ENCODE measurements at regions not wholly inside any gene's neighbourhood (a gene's known extent, or its start where the extent isn't known, plus 50 kb on each side); places are given as distances from the start of the nearest gene placed in this dataset.

DNA sequence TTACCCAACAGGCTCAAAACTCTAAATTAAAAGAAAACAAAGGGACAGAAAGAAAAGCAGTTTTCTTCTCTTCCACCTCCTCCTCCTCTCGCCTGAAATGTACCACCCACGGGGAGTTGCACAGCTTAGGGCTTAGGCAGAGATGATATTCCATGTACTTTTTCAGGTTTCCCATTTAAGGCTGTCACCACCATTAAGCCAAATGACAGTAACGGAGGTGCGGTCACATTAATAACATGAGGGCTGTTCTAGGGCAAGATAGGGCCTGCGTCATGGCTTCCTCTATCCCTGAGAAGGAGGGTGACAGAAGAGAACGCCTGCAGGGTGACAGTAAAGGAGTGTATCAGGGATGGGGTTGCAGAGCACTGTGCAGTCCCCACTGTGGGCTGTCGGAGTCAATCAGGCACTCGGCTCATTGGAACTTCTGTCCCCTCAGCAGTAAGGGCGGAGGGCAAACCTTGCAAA is 51.7 kb upstream of the TJP1 start:
- Histone ChIP-seq H3K36me3 (ENCODE audit: control insufficient read depth in 2 of 4, insufficient read depth in 4 of 4, low read length in 3 of 4) (no peaks in the 10 kb centered on the region), H4K91ac (replicated peaks; ENCODE audit: insufficient read length, low read length) (no peak overlapping the region), H3K9ac (replicated peaks in 1 of 4; ENCODE audit: extremely low read depth in 1 of 4, low read depth in 3 of 4, low read length in 3 of 4) (no peak overlapping the region), H3K79me1 (ENCODE audit: low read depth, low read length) (no peaks in the 10 kb centered on the region), H3K4me3 (ENCODE audit: extremely low read depth in 1 of 4, insufficient read depth in 2 of 4, low read depth in 3 of 4, low read length in 4 of 4) (no peak overlapping the region), H3K79me2 (ENCODE audit: control insufficient read depth in 1 of 2, insufficient read depth in 2 of 2, low read length in 2 of 2) (no peaks in the 10 kb centered on the region), H3K23me2 (ENCODE audit: low read depth, low read length) (no peaks in the 10 kb centered on the region), H3K4me1 (replicated peaks in 1 of 4; ENCODE audit: control insufficient read depth in 3 of 4, insufficient read depth in 4 of 4, low read length in 3 of 4) (0 out of 7 replicates have a peak, but pooled peaks cover 0 to 6% (median 0%) of the 10 kb centered on the region in 4 experiments), H3K27me3 (replicated peaks in 1 of 4; ENCODE audit: control insufficient read depth in 3 of 4, extremely low read depth in 1 of 4, insufficient read depth in 3 of 4, low read length in 3 of 4) (no peaks in the 10 kb centered on the region), H2BK120ac (replicated peaks; ENCODE audit: low read depth, low read length) (no peak overlapping the region), H2AFZ (ENCODE audit: low read length) (no peak overlapping the region), H2BK12ac (ENCODE audit: low read depth, low read length) (no peak overlapping the region), H4K5ac (ENCODE audit: insufficient read length, low read depth, low read length) (no peak overlapping the region), H3K27ac (ENCODE audit: low read depth, low read length) (no peak overlapping the region), H2BK20ac (ENCODE audit: low read length) (no peak overlapping the region), H3K23ac (ENCODE audit: insufficient read length) (no peak overlapping the region), H3K14ac (ENCODE audit: insufficient read length) (no peak overlapping the region), H3K4me2 (ENCODE audit: insufficient read depth in 1 of 2, low read depth in 2 of 2, low read length in 2 of 2) (no peak overlapping the region), H4K8ac (ENCODE audit: extremely low read depth, insufficient read depth, low read length) (no peak overlapping the region), H3K56ac (replicated peaks; ENCODE audit: insufficient read length, low read depth, low read length) (no peak overlapping the region), H2BK5ac (ENCODE audit: low read depth, low read length) (no peak overlapping the region), H2AK5ac (ENCODE audit: low read depth, low read length) (no peak overlapping the region; the same call in 1 of the 2 replicates), H3K18ac (ENCODE audit: extremely low read depth, low read length) (no peak overlapping the region), H2BK15ac (ENCODE audit: low read length) (no peak overlapping the region), H3K4ac (replicated peaks; ENCODE audit: insufficient read length, low read depth, low read length) (no peak overlapping the region), H3K9me3 (ENCODE audit: insufficient read depth in 2 of 2, low read depth in 1 of 2, low read length in 1 of 2) (no peaks in the 10 kb centered on the region), H4K20me1 (replicated peaks in 1 of 2; ENCODE audit: control insufficient read depth in 1 of 2, insufficient read depth in 2 of 2, low read length in 2 of 2) (no peaks in the 10 kb centered on the region)
- TF ChIP-seq, protein P1, sequence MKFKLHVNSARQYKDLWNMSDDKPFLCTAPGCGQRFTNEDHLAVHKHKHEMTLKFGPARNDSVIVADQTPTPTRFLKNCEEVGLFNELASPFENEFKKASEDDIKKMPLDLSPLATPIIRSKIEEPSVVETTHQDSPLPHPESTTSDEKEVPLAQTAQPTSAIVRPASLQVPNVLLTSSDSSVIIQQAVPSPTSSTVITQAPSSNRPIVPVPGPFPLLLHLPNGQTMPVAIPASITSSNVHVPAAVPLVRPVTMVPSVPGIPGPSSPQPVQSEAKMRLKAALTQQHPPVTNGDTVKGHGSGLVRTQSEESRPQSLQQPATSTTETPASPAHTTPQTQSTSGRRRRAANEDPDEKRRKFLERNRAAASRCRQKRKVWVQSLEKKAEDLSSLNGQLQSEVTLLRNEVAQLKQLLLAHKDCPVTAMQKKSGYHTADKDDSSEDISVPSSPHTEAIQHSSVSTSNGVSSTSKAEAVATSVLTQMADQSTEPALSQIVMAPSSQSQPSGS (IDR thresholded peaks at IDR 0.05; ENCODE audit: low read length), result no peak
- TF ChIP-seq GTF2F1 (IDR thresholded peaks at IDR 0.05; ENCODE audit: borderline replicate concordance, low read depth, low read length), result no peak
- no peak for TF ChIP-seq TAF7 (optimal IDR thresholded peaks at IDR 0.05; ENCODE audit: borderline replicate concordance, low read depth, low read length)
- TF ChIP-seq EP300 (IDR thresholded peaks at IDR 0.05; ENCODE audit: borderline replicate concordance in 1 of 2, low read depth in 2 of 2, low read length in 2 of 2), result no peak
- no peak for TF ChIP-seq BCL11A (IDR thresholded peaks at IDR 0.05; ENCODE audit: low read depth in 2 of 2, low read length in 2 of 2)
- TF ChIP-seq POLR2A (IDR thresholded peaks at IDR 0.05; ENCODE audit: control extremely low read depth in 1 of 2, low read depth in 2 of 2, low read length in 2 of 2), result no peak
- no peak for TF ChIP-seq TCF12 (IDR thresholded peaks at IDR 0.05; ENCODE audit: low read depth, low read length)
- TF ChIP-seq POU5F1 (IDR thresholded peaks at IDR 0.05; ENCODE audit: low read depth, low read length), result no peak
- CTCF ChIA-PET (ENCODE audit: partially characterized antibody), result interaction anchor here (0.9 to 3.9 kb wide), 3 partner anchors 15 to 111 kb away, joined by 3 to 23 read pairs (median 3); no protein-coding TSS in a partner anchor
- POLR2A ChIA-PET (ENCODE audit: partially characterized antibody), result interaction anchor here (2.3 kb wide), 1 partner anchor 10 kb away, joined by 7 read pairs; no protein-coding TSS in a partner anchor
- 91% methylated on average over 9 of the region's 9 CpGs; no CpG with 5 or more reads in 1 of the 2 experiments for WGBS, 2 experiments (ENCODE audit: extremely low coverage in 1 of 2, insufficient coverage in 1 of 2, insufficient read length in 1 of 2, insufficient replicate concordance in 2 of 2, low coverage in 1 of 2, low lambda C conversion rate in 2 of 2, missing lambda C conversion rate in 1 of 2)
- FAIRE-seq (no peak), DNase-seq (ENCODE audit: low read depth in 1 of 2, low spot score in 2 of 2) (no peak)
